Uterus (tissue), 2 donors: ENCODE measurements at regions not wholly inside any gene's neighbourhood (a gene's known extent, or its start where the extent isn't known, plus 50 kb on each side); places are given as distances from the start of the nearest gene placed in this dataset.
"Not testable (repeated sequence)": the region's sequence is repeated elsewhere in the genome, so short reads cannot be mapped to it uniquely, and the experiment has no call there.

Experiments
- CTCF ChIP-seq, 4 experiments: fragments of 200-600 bp in 2 of 4; fragments of 450-650 bp in 2 of 4; sonication (generic) in 2 of 4; IDR thresholded peaks; one replicate each; pipeline ENCODE4 v1.5.1; 2016 to 2019; ENCODE audit warnings: antibody characterized with exemption in 4 of 4, mild to moderate bottlenecking in 2 of 4, moderate library complexity in 1 of 4
- POLR2A ChIP-seq, 2 donors: fragments of 450-650 bp; IDR thresholded peaks; one replicate each; pipeline ENCODE4 v1.6.1; 2016; ENCODE audit warnings: antibody characterized with exemption in 2 of 2, mild to moderate bottlenecking in 1 of 2, moderate library complexity in 1 of 2

- not testable (repeated sequence) for TF ChIP-seq CTCF, POLR2A (IDR thresholded peaks at IDR 0.05)
Measured at GRCh38 chr2:111471791-111472530, 351.2 kb downstream of the BCL2L11 start.
